ENCODE measurements at regions not wholly inside any gene's neighbourhood (a gene's known extent, or its start where the extent isn't known, plus 50 kb on each side); places are given as distances from the start of the nearest gene placed in this dataset.
A peak's percentile ranks its signal among the peaks of the same experiment; 100 is the strongest.
"Not testable (repeated sequence)": the region's sequence is repeated elsewhere in the genome, so short reads cannot be mapped to it uniquely, and the experiment has no call there.

GRCh38 chr3:196139281-196139680 is 57.4 kb upstream of the TFRC start:
- Histone ChIP-seq H3K9me3 (no peaks in the 10 kb centered on the region), H3K4me1 (peaks cover 0 to 8% (median 0%) of the 10 kb centered on the region in 12 donors), H3K4me3 (no peak overlapping the region), H3K27me3 (no peaks in the 10 kb centered on the region), H3K27ac (no peak overlapping the region), H3K36me3 (no peaks in the 10 kb centered on the region)
- 85 to 88% (median 85%) methylated on average over 7 of the region's 7 CpGs for WGBS, 4 donors
- no peak for ATAC-seq
- no peak for DNase-seq
- intact Hi-C loops (cut with DNase I): no loop called here
- TF ChIP-seq CTCF (IDR thresholded peaks at IDR 0.05) (no peak), POLR2A (IDR thresholded peaks at IDR 0.05) (no peak)

- Histone ChIP-seq H3K27me3 (no peaks in the 10 kb centered on the region), H3K36me3 (no peaks in the 10 kb centered on the region), H3K4me1 (peaks cover 0 to 8% (median 0%) of the 10 kb centered on the region in 12 donors), H3K4me3 (no peak overlapping the region), H3K9me3 (no peaks in the 10 kb centered on the region), H3K27ac (no peak overlapping the region)
- intact Hi-C loops (cut with DNase I): no loop called here
- TF ChIP-seq POLR2A (IDR thresholded peaks at IDR 0.05) (no peak), CTCF (IDR thresholded peaks at IDR 0.05) (no peak)
- ATAC-seq (no peak), DNase-seq (no peak)
- 45 to 58% (median 51%) methylated on average over 12 of the region's 12 CpGs for WGBS, 4 donors
Measured at GRCh38 chr3:196138482-196139254, 56.8 kb upstream of the TFRC start.

GRCh38 chr3:196136640-196136989 is 54.7 kb upstream of the TFRC start:
- H3K9me3 ChIP-seq; H3K36me3 ChIP-seq; ATAC-seq; H3K27me3 ChIP-seq; intact Hi-C loops (cut with DNase I); H3K4me3 ChIP-seq; H3K4me1 ChIP-seq; H3K27ac ChIP-seq; DNase-seq: not testable (repeated sequence)
- WGBS, 4 donors: 92 to 96% (median 95%) methylated on average over 9 of the region's 9 CpGs

- peaks cover 0 to 8% (median 0%) of the 10 kb centered on the region in 12 donors for H3K4me1 ChIP-seq
- DNase-seq (peak in 2 of 5 donors; percentile 44 to 46), ATAC-seq (peak in 3 of 4 donors; percentile 81 to 83 (median 82))
- no peak overlapping the region for H3K4me3 ChIP-seq
- no peaks in the 10 kb centered on the region for H3K9me3 ChIP-seq
- H3K36me3 ChIP-seq: no peaks in the 10 kb centered on the region
- intact Hi-C loops (cut with DNase I): no loop called here
- no peaks in the 10 kb centered on the region for H3K27me3 ChIP-seq
- WGBS, 4 donors: 58 to 69% (median 62%) methylated on average over 12 of the region's 12 CpGs
- peak overlapping the region in 5 of 12 donors; percentile 13 to 32 (median 22) for H3K27ac ChIP-seq
- TF ChIP-seq CTCF (IDR thresholded peaks at IDR 0.05) (no peak), POLR2A (IDR thresholded peaks at IDR 0.05) (no peak)
Measured at GRCh38 chr3:196135693-196136639, 54.1 kb upstream of the TFRC start.

All from heart left ventricle (tissue), 16 donors.